GM12892 (cell line): ENCODE measurements at regions not wholly inside any gene's neighbourhood (a gene's known extent, or its start where the extent isn't known, plus 50 kb on each side); places are given as distances from the start of the nearest gene placed in this dataset.

Source experiments
- POLR2A ChIP-seq: IDR thresholded peaks from 2 replicates; pipeline ENCODE4 v1.6.1; 2011; ENCODE audit warnings: low read depth, low read length, control low read depth
- TAF1 ChIP-seq: IDR thresholded peaks from 2 replicates; pipeline ENCODE4 v1.6.1; 2011; ENCODE audit warnings: low read depth, mild to moderate bottlenecking, control low read depth, low read length, borderline replicate concordance

DNA sequence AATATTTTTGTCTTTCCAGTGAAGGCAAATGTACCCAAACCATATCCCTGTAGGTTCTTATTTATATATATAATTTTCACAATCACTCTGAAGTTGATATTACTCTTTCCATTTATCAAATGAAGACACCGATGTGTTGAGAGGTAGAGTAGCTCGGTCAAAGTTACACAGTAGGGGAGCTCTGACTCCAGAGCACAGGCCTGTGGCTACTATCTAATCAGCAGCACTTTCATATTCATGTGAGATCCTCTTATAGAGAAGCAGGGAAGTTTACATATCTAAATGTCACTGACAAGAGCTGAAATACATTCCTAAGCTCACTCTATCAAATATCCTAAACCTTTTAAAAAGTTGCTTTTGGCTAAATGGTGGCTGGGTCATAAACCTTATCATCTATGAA lies 241.1 kb upstream of the B3GALT2 start:
- TF ChIP-seq TAF1 = no peak
- no peak for TF ChIP-seq POLR2A
